ENCODE measurements at regions not wholly inside any gene's neighbourhood (a gene's known extent, or its start where the extent isn't known, plus 50 kb on each side); places are given as distances from the start of the nearest gene placed in this dataset.

GRCh38 chr13:60286707-60287106 lies 110.3 kb upstream of the TDRD3 start:
- no peak for DNase-seq (ENCODE audit: low spot score)

- DNase-seq (ENCODE audit: low spot score), result no peak
Measured at GRCh38 chr13:60288569-60288968, 108.5 kb upstream of the TDRD3 start.

- DNase-seq (ENCODE audit: low spot score), result no peak
Measured at GRCh38 chr13:60303166-60303565, 93.9 kb upstream of the TDRD3 start.

- DNase-seq (ENCODE audit: low spot score), result no peak
Measured at GRCh38 chr13:60311527-60311926, 85.5 kb upstream of the TDRD3 start.

- no peak for DNase-seq (ENCODE audit: low spot score)
Measured at GRCh38 chr13:60312851-60313505, 84.0 kb upstream of the TDRD3 start.

GRCh38 chr13:60318186-60318585 lies 78.8 kb upstream of the TDRD3 start:
- no peak for DNase-seq (ENCODE audit: low spot score)

- DNase-seq (ENCODE audit: low spot score), result no peak
Measured at GRCh38 chr13:60324131-60324530, 72.9 kb upstream of the TDRD3 start.

- DNase-seq (ENCODE audit: low spot score), result no peak
Measured at GRCh38 chr13:60326273-60326672, 70.7 kb upstream of the TDRD3 start.

- DNase-seq (ENCODE audit: low spot score), result no peak
Measured at GRCh38 chr13:60327511-60327910, 69.5 kb upstream of the TDRD3 start.

- no peak for DNase-seq (ENCODE audit: low spot score)
Measured at GRCh38 chr13:60328073-60328472, 68.9 kb upstream of the TDRD3 start.

- DNase-seq (ENCODE audit: low spot score), result no peak
Measured at GRCh38 chr13:60329221-60329923, 67.6 kb upstream of the TDRD3 start.

- DNase-seq (ENCODE audit: low spot score), result no peak
Measured at GRCh38 chr13:60331249-60332012, 65.6 kb upstream of the TDRD3 start.

GRCh38 chr13:60332682-60333081 lies 64.3 kb upstream of the TDRD3 start:
- no peak for DNase-seq (ENCODE audit: low spot score)

- DNase-seq (ENCODE audit: low spot score), result no peak
Measured at GRCh38 chr13:60334310-60334709, 62.7 kb upstream of the TDRD3 start.

GRCh38 chr13:60335531-60335930 lies 61.5 kb upstream of the TDRD3 start:
- DNase-seq (ENCODE audit: low spot score), result peak; percentile 31

GRCh38 chr13:60338754-60339153 lies 58.3 kb upstream of the TDRD3 start:
- DNase-seq (ENCODE audit: low spot score), result no peak

GRCh38 chr13:60343978-60344377 lies 53.0 kb upstream of the TDRD3 start:
- no peak for DNase-seq (ENCODE audit: low spot score)

- no peak for DNase-seq (ENCODE audit: low spot score)
Measured at GRCh38 chr13:60347174-60347573, 49.8 kb upstream of the TDRD3 start.

All from LoVo (cell line).